Head of caudate nucleus (tissue), 42 donors: ENCODE measurements at regions not wholly inside any gene's neighbourhood (a gene's known extent, or its start where the extent isn't known, plus 50 kb on each side); places are given as distances from the start of the nearest gene placed in this dataset.
"Not testable (repeated sequence)": the region's sequence is repeated elsewhere in the genome, so short reads cannot be mapped to it uniquely, and the experiment has no call there.

ENCODE experiments used
- DNase-seq, 42 donors: peaks; one replicate each; pipeline versions ENCODE4 v3.0.0 to v3.0.0-alpha.2; 2020 to 2021; ENCODE audit warnings: mixed read lengths in 7 of 42
- intact Hi-C: fragments of 100-400 bp; cut with DNase I; formaldehyde crosslinking; loops from one replicate; pipeline ENCODE4 v1.15.0; 2022

GRCh38 chr17:13181683-13182082 is 163.9 kb upstream of the ELAC2 start:
- intact Hi-C loops: no loop called here
- DNase-seq: no peak

- intact Hi-C loops: no loop called here
Measured at GRCh38 chr17:13176436-13176835, 158.6 kb upstream of the ELAC2 start.

DNA sequence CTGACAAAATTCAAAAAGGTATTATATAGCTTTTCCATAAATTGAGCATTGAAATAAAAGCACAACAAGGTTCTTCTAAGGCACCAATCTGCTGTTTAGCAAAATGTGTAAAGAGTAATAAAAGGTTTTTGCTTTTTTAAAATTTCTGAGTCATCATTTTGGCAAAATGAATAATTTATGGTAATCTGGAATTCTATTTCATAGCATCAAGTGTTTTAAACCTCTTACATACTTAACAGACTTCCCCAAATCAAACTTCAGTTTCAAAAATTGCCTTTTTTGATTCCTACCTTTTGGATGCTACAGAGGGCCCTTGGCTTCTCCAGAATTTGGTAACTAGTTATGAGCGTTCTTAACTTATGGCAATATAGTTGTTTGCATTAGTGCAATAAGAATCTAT is 154.0 kb upstream of the ELAC2 start:
- intact Hi-C loops: no loop called here
- no peak for DNase-seq

More at GRCh38 chr17:13176436-13176835, 158.6 kb upstream of the ELAC2 start:
- DNase-seq: no peak

DNA sequence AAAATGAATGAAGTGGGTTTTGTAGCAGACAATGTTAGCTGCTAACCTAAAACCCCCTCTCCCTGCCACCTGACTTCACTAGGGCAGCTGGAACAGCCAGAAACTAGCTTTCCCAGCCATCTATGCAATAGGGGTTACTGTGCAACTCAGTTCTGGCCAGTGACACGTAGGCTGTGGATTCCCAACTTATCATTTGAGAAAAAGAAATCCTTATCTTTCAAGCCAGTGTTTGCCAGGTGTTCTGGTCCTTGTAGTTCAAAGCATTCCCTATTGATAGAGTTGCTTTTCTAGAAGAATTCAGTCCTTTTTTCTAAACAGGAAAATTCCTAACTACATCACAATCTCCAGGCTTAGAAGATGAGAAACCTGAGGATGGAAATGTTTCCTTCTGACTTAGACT is 144.5 kb upstream of the ELAC2 start:
- no peak for DNase-seq
- intact Hi-C loops: no loop called here

DNA sequence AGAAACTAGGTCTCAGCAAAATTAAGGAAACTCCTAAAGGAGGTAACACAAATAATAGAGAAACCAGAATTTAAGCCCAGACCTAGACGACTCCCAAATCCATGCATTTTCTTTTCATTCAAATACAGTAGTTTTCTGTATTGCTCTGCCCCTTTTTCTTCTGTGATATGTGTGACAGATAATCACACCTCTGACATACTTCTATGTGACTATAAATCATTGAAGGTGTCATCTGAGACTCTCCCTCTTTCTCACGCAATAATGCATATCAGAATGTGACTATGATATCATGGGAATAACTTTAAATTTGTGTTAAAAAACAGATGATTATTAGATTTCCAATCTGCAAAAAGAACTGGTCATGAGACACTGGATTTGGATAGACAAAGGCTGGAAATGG is 143.0 kb upstream of the ELAC2 start:
- no peak for DNase-seq
- intact Hi-C loops: no loop called here

DNA sequence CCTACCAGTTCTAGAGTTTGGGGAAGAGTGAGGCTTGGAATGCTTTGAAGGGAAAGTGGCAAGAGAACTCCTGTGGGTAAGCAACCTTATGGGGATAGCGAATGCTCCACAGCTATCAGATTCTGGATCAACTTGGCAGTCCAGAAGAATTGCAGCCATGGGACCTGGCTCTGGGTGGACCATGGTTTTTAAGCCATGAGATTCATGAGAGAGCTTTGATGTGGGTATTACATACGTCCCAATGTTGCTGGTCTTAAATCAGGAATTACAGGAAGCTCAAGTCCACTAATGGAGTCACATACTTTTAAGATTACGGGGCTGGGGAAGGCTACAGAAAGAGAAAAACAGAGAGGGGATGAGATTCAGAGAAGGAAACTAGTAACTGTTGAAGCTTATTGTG is 142.5 kb upstream of the ELAC2 start:
- DNase-seq: no peak
- intact Hi-C loops: no loop called here

- intact Hi-C loops: no loop called here
- DNase-seq: peak in 6 of 42 donors; percentile 4 to 52 (median 14)
Measured at GRCh38 chr17:13158494-13159240, 140.8 kb upstream of the ELAC2 start.

DNA sequence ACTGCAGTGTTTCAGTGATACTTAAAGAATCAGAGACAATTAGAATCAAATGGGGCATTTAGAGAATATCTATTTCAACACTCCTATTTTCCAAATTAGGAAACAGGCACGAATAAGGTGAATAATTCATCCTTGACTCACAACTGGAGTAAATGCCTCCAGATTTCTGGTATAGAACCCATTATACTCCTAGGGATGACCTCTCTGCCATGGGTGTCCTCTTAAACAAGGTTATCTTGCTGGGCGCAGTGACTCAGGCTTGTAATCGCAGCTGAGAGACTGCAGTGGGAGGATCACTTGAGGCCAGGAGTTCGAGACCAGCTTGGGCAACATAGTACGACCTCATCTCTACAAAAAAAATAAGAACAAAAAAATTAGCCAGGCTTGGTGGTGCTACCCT is 139.8 kb upstream of the ELAC2 start:
- DNase-seq: no peak
- intact Hi-C loops: no loop called here

- DNase-seq: no peak
- intact Hi-C loops: no loop called here
Measured at GRCh38 chr17:13154930-13155329, 137.1 kb upstream of the ELAC2 start.

DNA sequence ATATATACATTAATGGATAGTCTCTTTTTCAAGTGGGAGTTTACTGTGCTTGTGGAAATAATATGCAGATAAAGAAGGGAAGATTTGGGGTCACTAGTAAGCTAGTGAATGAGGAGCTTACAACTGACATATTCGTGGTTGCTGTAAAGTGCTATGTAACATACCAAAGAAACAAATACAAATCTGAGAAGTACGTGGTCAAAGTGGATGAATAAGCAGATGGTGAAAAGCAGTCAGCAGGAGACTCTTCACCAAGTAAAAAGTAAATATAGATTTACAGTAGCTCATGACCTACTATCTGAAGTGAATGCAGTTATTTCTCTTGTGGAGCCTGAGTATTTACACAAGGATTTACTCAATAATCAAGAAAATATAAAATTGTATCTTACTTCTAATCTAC is 136.6 kb upstream of the ELAC2 start:
- intact Hi-C loops: no loop called here
- no peak for DNase-seq

- DNase-seq: no peak
- intact Hi-C loops: no loop called here
Measured at GRCh38 chr17:13153036-13153435, 135.2 kb upstream of the ELAC2 start.

GRCh38 chr17:13152501-13152900 is 134.7 kb upstream of the ELAC2 start:
- intact Hi-C loops: no loop called here
- DNase-seq: no peak

- intact Hi-C loops, DNase-seq: not testable (repeated sequence)
Measured at GRCh38 chr17:13150738-13151137, 132.9 kb upstream of the ELAC2 start.

- intact Hi-C loops: no loop called here
- no peak for DNase-seq
Measured at GRCh38 chr17:13143001-13143400, 125.2 kb upstream of the ELAC2 start.

DNA sequence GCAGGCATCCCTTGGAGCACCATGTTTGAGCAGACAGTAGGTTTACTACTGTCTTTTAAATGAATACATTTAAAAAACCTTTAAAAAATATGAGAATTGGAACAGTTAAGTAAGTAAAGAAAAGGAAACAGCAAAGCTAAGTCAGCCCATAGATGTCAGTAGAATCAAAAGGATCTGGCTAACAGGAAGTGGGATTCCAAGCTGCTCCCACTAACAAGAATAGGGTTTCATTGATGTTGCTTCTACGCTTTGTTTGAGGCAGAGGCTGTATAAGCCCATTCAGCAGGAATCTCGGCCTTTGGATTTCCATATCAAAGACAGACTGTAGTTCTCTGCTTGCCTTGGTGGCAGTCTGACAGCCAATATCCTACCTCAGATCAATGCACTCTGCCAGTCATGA is 122.9 kb upstream of the ELAC2 start:
- intact Hi-C loops: no loop called here

GRCh38 chr17:13135506-13135905 is 117.7 kb upstream of the ELAC2 start:
- no peak for DNase-seq
- intact Hi-C loops: no loop called here

More for the DNA sequence above, 122.9 kb upstream of the ELAC2 start:
- no peak for DNase-seq

DNA sequence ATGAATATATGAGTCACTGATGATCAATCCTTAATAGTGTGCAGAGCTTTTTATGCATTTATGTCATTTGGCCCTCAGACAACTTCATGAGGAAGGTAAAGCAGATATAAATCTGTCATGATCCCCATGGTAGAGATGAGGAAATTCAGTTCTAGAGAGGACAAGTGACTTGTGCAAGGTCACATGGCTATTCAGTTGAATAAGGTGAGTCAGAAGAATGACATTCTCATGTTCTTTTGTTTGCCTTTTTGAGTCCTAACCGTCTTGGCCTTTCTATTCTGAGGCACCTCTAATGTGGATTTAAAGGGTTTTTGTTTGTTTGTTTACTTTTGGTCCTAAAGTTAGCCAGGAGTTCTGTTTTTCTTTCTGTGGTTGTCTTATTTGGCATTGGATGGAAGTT is 116.2 kb upstream of the ELAC2 start:
- DNase-seq: no peak
- intact Hi-C loops: no loop called here

DNA sequence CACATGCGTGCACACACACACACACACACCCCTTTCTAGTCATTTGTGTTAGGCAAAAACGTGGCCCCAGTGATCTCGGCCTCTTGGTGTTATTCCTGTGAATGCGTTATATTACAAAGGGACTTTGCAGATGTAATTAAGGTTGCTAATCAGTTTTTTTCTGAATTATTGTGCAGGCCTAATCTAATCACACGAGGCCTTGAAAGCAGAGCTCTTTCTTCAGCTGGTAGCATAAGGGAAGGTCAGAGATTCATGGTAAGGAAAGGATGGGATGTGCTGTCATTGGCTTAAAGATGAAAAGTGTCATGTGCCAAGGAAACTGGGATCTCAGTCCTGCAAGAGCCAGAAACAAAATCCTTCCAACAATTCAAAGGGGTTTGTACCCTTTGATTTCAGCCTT is 113.4 kb upstream of the ELAC2 start:
- DNase-seq: no peak
- intact Hi-C loops: no loop called here

DNA sequence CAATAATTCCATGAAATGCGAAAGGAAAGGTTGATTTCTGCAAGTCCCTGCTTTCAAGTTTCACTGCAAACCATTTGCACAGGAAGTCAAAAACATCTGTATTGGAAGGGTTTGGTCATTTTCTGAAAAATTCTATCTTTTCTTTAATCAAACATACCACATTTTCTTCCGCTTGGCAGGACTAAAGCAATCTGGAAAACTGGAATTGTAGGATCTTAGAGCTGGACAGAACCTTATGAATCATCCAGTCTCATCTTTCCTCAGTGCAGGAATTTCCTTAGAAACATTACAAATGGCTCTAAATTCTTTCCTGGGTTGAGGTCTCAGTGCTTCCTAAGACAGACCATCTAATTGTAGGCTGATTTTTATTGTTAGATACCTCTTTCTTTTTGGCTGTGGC is 111.5 kb upstream of the ELAC2 start:
- intact Hi-C loops: no loop called here
- DNase-seq: no peak

- intact Hi-C loops: no loop called here
- no peak for DNase-seq
Measured at GRCh38 chr17:13128676-13129075, 110.8 kb upstream of the ELAC2 start.

DNA sequence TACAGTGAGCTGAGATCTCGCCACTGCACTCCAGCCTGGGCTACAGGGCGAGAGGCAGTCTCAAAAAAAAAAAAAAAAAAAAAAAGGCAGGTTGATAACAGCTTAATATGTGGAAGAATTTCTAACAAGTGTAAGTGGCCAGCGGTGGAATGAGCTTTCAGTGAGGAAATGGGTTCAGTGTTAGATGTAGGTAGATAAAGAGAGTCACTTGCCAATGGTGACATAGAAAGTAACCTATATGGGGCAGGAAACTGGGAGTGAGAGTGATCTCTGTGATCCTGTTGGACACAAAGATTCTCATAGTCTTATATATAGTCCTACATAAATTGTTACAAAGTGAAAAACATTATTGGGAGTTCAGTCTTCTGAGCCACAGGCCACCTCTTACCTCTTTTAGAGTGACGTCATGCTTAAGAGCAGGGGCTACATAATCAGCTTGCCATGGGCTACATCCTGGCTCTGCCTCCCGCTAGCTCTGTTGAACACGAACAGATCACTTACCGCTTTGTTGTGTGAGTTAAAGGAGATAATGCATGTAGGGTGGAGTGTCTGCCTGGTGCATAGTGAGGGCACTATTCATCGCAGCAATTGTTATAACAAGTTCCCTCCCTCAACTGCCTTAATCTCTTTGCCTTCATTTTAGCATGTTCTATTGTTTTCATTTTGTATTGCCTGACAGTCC is 110.2 kb upstream of the ELAC2 start:
- DNase-seq: no peak
- intact Hi-C loops: no loop called here
